Lower lobe of right lung (tissue), 2 donors: ENCODE measurements at regions not wholly inside any gene's neighbourhood (a gene's known extent, or its start where the extent isn't known, plus 50 kb on each side); places are given as distances from the start of the nearest gene placed in this dataset.
A peak's percentile ranks its signal among the peaks of the same experiment; 100 is the strongest.

Source experiments
- ATAC-seq, 2 donors: fragments of 200-7000 bp; cut with Tn5 transposase; one replicate each; pipeline ENCODE4 v1.9.1; 2020 to 2022; ENCODE audit warnings: mild to moderate bottlenecking in 2 of 2, moderate library complexity in 2 of 2
- DNase-seq: peaks from one replicate; pipeline ENCODE4 v3.0.0-alpha.2; 2020
- H3K27ac ChIP-seq: fragments of 200-600 bp; one replicate; pipeline ENCODE4 v1.8.0; 2022
- H3K27me3 ChIP-seq: fragments of 200-600 bp; one replicate; pipeline ENCODE4 v1.8.0; 2022; ENCODE audit warnings: low read depth
- H3K36me3 ChIP-seq: fragments of 200-600 bp; one replicate; pipeline ENCODE4 v1.8.0; 2022; ENCODE audit warnings: mild to moderate bottlenecking
- H3K4me1 ChIP-seq: fragments of 200-600 bp; one replicate; pipeline ENCODE4 v1.8.0; 2022
- H3K4me3 ChIP-seq: fragments of 200-600 bp; one replicate; pipeline ENCODE4 v1.8.0; 2022; ENCODE audit warnings: mild to moderate bottlenecking
- H3K9me3 ChIP-seq: fragments of 200-600 bp; one replicate; pipeline ENCODE4 v1.8.0; 2022
- CTCF ChIP-seq: fragments of 200-600 bp; IDR thresholded peaks from one replicate; pipeline ENCODE4 v1.8.0; 2022; ENCODE audit warnings: antibody characterized with exemption, mild to moderate bottlenecking
- intact Hi-C: fragments of 100-400 bp; cut with DNase I; formaldehyde crosslinking; loops from one replicate; pipeline ENCODE4 v1.11.0; 2022
- donor health status: DM: no; HTN: yes; CAD: no; lungs with severe emphysema.

- Histone ChIP-seq H3K9me3 (no peaks in the 10 kb centered on the region), H3K4me3 (no peak overlapping the region), H3K36me3 (no peaks in the 10 kb centered on the region), H3K27me3 (no peaks in the 10 kb centered on the region), H3K4me1 (peaks cover 12% of the 10 kb centered on the region), H3K27ac (no peak overlapping the region)
- intact Hi-C loops = loop anchor here (10.0 kb wide), 1 partner anchor 176 kb away; no protein-coding TSS in a partner anchor
- TF ChIP-seq CTCF = no peak
- DNase-seq (peak; percentile 75), ATAC-seq (peak; percentile 85 to 93)
Observed at GRCh38 chr18:48488388-48488850, 50.4 kb upstream of the CTIF start.

DNA sequence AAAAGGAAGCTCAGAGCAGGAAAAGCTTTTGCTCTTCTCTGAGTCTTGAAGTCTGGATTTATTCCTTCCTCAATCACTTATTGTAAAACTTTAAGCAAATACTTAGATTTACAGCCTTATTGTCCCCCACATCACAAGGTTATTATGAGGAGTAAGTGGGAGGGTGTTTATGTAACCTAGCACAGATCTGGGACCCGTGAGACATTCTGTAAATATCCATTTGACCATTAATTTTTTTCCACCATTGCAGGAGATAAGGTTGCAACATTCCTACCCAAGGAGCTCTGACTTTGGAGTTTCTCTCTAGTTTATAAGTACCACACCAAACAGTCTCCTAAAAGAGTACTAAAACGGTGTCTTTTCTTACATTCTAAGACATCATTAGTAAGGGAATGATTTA lies 52.1 kb upstream of the CTIF start:
- intact Hi-C loops = loop anchor here (10.0 kb wide), 1 partner anchor 178 kb away; no protein-coding TSS in a partner anchor
- no peak for ATAC-seq

DNA sequence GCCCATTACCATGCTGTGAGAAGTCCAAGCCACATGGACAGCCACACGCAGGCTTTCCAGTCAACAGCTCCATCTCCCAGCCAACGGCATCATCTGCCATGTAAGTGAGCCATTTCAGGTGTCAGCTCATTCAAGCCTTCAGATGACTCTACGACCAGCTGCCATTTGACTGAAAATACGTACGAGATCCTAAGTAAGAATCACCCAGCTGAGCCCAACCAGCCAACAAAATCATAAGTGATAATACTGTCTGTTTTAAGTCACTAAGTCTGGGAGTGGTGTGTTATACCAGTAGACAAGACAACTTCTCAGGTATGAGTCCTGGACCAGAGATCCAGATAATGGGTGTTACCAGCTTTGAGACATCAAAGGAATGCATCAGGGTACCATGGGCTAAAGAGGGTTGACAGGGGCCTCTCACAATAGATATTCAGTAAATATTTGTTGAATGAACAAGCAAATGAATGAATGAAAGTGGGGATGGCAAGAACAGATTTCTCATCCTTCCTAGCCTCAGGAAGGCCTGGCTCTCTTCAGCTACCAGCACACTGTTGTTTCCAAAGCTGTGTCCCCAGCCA lies 52.9 kb upstream of the CTIF start:
- Histone ChIP-seq H3K4me3 (no peak overlapping the region), H3K27ac (no peak overlapping the region), H3K27me3 (no peaks in the 10 kb centered on the region), H3K9me3 (no peaks in the 10 kb centered on the region), H3K4me1 (peaks cover 9% of the 10 kb centered on the region), H3K36me3 (no peaks in the 10 kb centered on the region)
- no peak for ATAC-seq
- no peak for DNase-seq
- TF ChIP-seq CTCF = no peak
- intact Hi-C loops = loop anchor here (10.0 kb wide), 1 partner anchor 179 kb away; no protein-coding TSS in a partner anchor

More for the DNA sequence above, 52.1 kb upstream of the CTIF start:
- no peak for DNase-seq
- H3K9me3 ChIP-seq = no peaks in the 10 kb centered on the region
- H3K4me3 ChIP-seq = no peak overlapping the region
- no peaks in the 10 kb centered on the region for H3K27me3 ChIP-seq
- H3K4me1 ChIP-seq = peaks cover 9% of the 10 kb centered on the region
- no peak for TF ChIP-seq CTCF
- no peak overlapping the region for H3K27ac ChIP-seq
- no peaks in the 10 kb centered on the region for H3K36me3 ChIP-seq

DNA sequence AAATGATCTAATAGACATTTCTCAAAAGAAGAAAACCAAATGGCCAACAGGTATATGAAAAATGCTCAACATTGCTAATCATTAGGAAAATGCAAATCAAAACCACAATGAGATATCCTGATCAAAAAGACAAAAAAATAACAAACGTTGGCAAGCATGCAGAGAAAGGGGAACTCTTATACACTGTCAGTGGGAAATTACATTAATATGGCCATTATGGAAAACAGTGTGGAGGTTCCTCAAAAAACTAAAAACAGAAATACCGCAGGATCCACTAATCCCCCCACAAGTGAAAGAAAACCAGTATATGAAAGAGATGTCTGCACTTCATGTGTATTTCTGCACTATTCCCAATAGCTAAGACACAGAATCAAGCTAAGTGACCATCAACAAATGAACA lies 57.7 kb upstream of the CTIF start:
- TF ChIP-seq CTCF = no peak
- Histone ChIP-seq H3K4me1 (peaks cover 6% of the 10 kb centered on the region), H3K4me3 (no peak overlapping the region), H3K36me3 (no peaks in the 10 kb centered on the region), H3K27ac (no peak overlapping the region), H3K27me3 (no peaks in the 10 kb centered on the region), H3K9me3 (no peaks in the 10 kb centered on the region)
- intact Hi-C loops = loop anchor here (10.0 kb wide), 1 partner anchor 184 kb away; no protein-coding TSS in a partner anchor
- ATAC-seq (no peak), DNase-seq (no peak)

- no peaks in the 10 kb centered on the region for H3K36me3 ChIP-seq
- no peaks in the 10 kb centered on the region for H3K27me3 ChIP-seq
- H3K4me3 ChIP-seq = no peak overlapping the region
- no peaks in the 10 kb centered on the region for H3K9me3 ChIP-seq
- intact Hi-C loops = no loop called here
- H3K4me1 ChIP-seq = peaks cover 13% of the 10 kb centered on the region
- no peak for DNase-seq
- no peak for TF ChIP-seq CTCF
- ATAC-seq = no peak
- H3K27ac ChIP-seq = no peak overlapping the region
Observed at GRCh38 chr18:48479531-48479930, 59.3 kb upstream of the CTIF start.
